Hematopoietic multipotent progenitor cell treated with erythropoietin and hydrocortisone succinate and interleukin-3 and kit ligand, for 8 days (in vitro differentiated cells): ENCODE measurements at regions not wholly inside any gene's neighbourhood (a gene's known extent, or its start where the extent isn't known, plus 50 kb on each side); places are given as distances from the start of the nearest gene placed in this dataset.
"Not testable (repeated sequence)": the region's sequence is repeated elsewhere in the genome, so short reads cannot be mapped to it uniquely, and the experiment has no call there.

Experiments
- DNase-seq: peaks from one replicate; pipeline ENCODE4 v3.0.0-alpha.2; 2015

GRCh38 chr5:92977846-92978540 is 603.0 kb downstream of the NR2F1-AS1 start:
- DNase-seq, result no peak

- no peak for DNase-seq
Observed at GRCh38 chr5:92976156-92976555, 604.9 kb downstream of the NR2F1-AS1 start.

- no peak for DNase-seq
Observed at GRCh38 chr5:92969781-92970237, 611.2 kb downstream of the NR2F1-AS1 start.

- DNase-seq, result no peak
Observed at GRCh38 chr5:92969191-92969780, 611.7 kb downstream of the NR2F1-AS1 start.

GRCh38 chr5:92963800-92964199 is 617.2 kb downstream of the NR2F1-AS1 start:
- no peak for DNase-seq

- no peak for DNase-seq
Observed at GRCh38 chr5:92962752-92963151, 618.3 kb downstream of the NR2F1-AS1 start.

GRCh38 chr5:92956886-92957285 is 624.1 kb downstream of the NR2F1-AS1 start:
- no peak for DNase-seq

GRCh38 chr5:92952243-92952642 is 628.8 kb downstream of the NR2F1-AS1 start:
- no peak for DNase-seq

- DNase-seq, result no peak
Observed at GRCh38 chr5:92951746-92952145, 629.3 kb downstream of the NR2F1-AS1 start.

- no peak for DNase-seq
Observed at GRCh38 chr5:92946546-92946945, 634.5 kb downstream of the NR2F1-AS1 start.

- DNase-seq, result no peak
Observed at GRCh38 chr5:92945605-92946097, 635.4 kb downstream of the NR2F1-AS1 start.

- no peak for DNase-seq
Observed at GRCh38 chr5:92944903-92945604, 636.0 kb downstream of the NR2F1-AS1 start.

- no peak for DNase-seq
Observed at GRCh38 chr5:92944337-92944736, 636.7 kb downstream of the NR2F1-AS1 start.

GRCh38 chr5:92942762-92943161 is 638.3 kb downstream of the NR2F1-AS1 start:
- no peak for DNase-seq

GRCh38 chr5:92941806-92942205 is 639.2 kb downstream of the NR2F1-AS1 start:
- DNase-seq, result no peak

GRCh38 chr5:92939428-92939827 is 641.6 kb downstream of the NR2F1-AS1 start:
- DNase-seq, result no peak

- DNase-seq, result not testable (repeated sequence)
Observed at GRCh38 chr5:92937396-92937795, 643.6 kb downstream of the NR2F1-AS1 start.

- no peak for DNase-seq
Observed at GRCh38 chr5:92930057-92930456, 651.0 kb downstream of the NR2F1-AS1 start.

GRCh38 chr5:92927291-92927778 is 653.7 kb downstream of the NR2F1-AS1 start:
- DNase-seq, result no peak

- DNase-seq, result no peak
Observed at GRCh38 chr5:92923885-92924284, 657.1 kb downstream of the NR2F1-AS1 start.

GRCh38 chr5:92922231-92922967 is 658.6 kb downstream of the NR2F1-AS1 start:
- no peak for DNase-seq

GRCh38 chr5:92917044-92917443 is 664.0 kb downstream of the NR2F1-AS1 start:
- no peak for DNase-seq

GRCh38 chr5:92916036-92916435 is 665.0 kb downstream of the NR2F1-AS1 start:
- DNase-seq, result no peak
